AG10803 (cell line): ENCODE measurements at regions not wholly inside any gene's neighbourhood (a gene's known extent, or its start where the extent isn't known, plus 50 kb on each side); places are given as distances from the start of the nearest gene placed in this dataset.
"Not testable (repeated sequence)": the region's sequence is repeated elsewhere in the genome, so short reads cannot be mapped to it uniquely, and the experiment has no call there.

Experiments
- DNase-seq: peaks from one replicate; pipeline ENCODE4 v3.0.0; 2010; ENCODE audit warnings: low read depth
- H3K4me3 ChIP-seq: 2 replicates; pipeline ENCODE4 v1.5.1; 2011; ENCODE audit warnings: mild to moderate bottlenecking, low read length, control low read depth
- CTCF ChIP-seq: conservative IDR thresholded peaks from 2 replicates; pipeline ENCODE4 v1.5.1; 2011; ENCODE audit warnings: mild to moderate bottlenecking, low read length, control low read depth, inconsistent platforms

DNA sequence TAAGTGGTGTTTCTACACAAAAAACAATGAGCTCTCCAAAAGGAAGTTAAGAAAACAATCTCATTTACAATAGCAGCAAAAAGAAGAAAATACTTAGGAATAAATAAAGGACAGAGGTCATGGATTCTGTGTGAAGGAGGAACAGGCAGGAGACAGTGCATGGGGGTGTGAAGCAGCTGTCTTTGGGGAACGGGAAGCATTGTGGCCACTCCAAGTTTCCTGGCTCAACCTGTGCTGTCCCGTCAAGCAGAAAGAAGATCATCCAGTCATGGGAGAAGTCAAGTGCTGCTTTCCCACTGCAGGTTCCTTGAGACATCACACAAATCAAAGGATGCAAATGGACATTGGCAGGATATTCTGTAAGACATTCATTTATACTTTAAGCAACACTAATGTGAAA, 66.1 kb upstream of the MAML3 start:
- DNase-seq, result no peak
- no peak for TF ChIP-seq CTCF
- no peak overlapping the region for H3K4me3 ChIP-seq

- no peak overlapping the region for H3K4me3 ChIP-seq
- TF ChIP-seq CTCF, result no peak
- no peak for DNase-seq
These were observed 65.6 kb upstream of the MAML3 start for GRCh38 chr4:140219567-140219966.

GRCh38 chr4:140219070-140219469, 65.1 kb upstream of the MAML3 start:
- not testable (repeated sequence) for H3K4me3 ChIP-seq, DNase-seq

GRCh38 chr4:140213749-140214148, 59.8 kb upstream of the MAML3 start:
- H3K4me3 ChIP-seq, result no peak overlapping the region
- no peak for DNase-seq
- TF ChIP-seq CTCF, result no peak

- H3K4me3 ChIP-seq, result no peak overlapping the region
- no peak for TF ChIP-seq CTCF
- DNase-seq, result peak; percentile 3
These were observed 59.1 kb upstream of the MAML3 start for GRCh38 chr4:140213116-140213515.

- no peak for TF ChIP-seq CTCF
- no peak for DNase-seq
- H3K4me3 ChIP-seq, result no peak overlapping the region
These were observed 58.7 kb upstream of the MAML3 start for GRCh38 chr4:140212646-140213045.

- H3K4me3 ChIP-seq, result no peak overlapping the region
- no peak for DNase-seq
- no peak for TF ChIP-seq CTCF
These were observed 58.2 kb upstream of the MAML3 start for GRCh38 chr4:140212194-140212593.

DNA sequence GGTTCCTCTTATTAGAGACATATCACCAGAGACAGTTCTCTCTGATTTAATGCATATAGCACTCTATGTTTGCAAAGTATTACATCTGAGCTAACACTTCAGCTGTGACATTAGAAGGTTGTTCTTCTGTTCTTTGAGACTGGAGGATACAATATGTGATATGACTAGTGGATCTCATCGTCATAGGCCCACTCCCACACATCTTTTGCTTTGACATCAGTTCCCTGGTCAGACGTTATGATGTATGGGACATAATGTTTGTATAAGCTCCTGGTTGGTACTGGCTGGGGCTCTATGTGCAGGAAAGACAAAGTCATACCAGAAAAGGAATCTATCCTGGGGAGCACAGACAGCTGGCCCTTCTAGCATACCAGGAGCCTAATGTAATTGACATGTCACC, 57.7 kb upstream of the MAML3 start:
- no peak for TF ChIP-seq CTCF
- no peak for DNase-seq

More for the DNA sequence above, 57.7 kb upstream of the MAML3 start:
- H3K4me3 ChIP-seq, result no peak overlapping the region
